ENCODE measurements at regions not wholly inside any gene's neighbourhood (a gene's known extent, or its start where the extent isn't known, plus 50 kb on each side); places are given as distances from the start of the nearest gene placed in this dataset.

GRCh38 chr6:68342286-68342685 is 292.8 kb upstream of the ADGRB3 start:
- no peaks in the 10 kb centered on the region for H3K36me3 ChIP-seq (ENCODE audit: control insufficient read depth in 2 of 2, insufficient read depth in 1 of 2, low read length in 2 of 2)
- TF ChIP-seq ZNF223 (tag by site-specific recombination; IDR thresholded peaks at IDR 0.05) = no peak
- no peak for TF ChIP-seq ZNF837 (tag by site-specific recombination; IDR thresholded peaks at IDR 0.05)
- TF ChIP-seq, protein P1, sequence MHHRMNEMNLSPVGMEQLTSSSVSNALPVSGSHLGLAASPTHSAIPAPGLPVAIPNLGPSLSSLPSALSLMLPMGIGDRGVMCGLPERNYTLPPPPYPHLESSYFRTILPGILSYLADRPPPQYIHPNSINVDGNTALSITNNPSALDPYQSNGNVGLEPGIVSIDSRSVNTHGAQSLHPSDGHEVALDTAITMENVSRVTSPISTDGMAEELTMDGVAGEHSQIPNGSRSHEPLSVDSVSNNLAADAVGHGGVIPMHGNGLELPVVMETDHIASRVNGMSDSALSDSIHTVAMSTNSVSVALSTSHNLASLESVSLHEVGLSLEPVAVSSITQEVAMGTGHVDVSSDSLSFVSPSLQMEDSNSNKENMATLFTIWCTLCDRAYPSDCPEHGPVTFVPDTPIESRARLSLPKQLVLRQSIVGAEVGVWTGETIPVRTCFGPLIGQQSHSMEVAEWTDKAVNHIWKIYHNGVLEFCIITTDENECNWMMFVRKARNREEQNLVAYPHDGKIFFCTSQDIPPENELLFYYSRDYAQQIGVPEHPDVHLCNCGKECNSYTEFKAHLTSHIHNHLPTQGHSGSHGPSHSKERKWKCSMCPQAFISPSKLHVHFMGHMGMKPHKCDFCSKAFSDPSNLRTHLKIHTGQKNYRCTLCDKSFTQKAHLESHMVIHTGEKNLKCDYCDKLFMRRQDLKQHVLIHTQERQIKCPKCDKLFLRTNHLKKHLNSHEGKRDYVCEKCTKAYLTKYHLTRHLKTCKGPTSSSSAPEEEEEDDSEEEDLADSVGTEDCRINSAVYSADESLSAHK (tag by site-specific recombination; IDR thresholded peaks at IDR 0.05) = no peak
- no peak for TF ChIP-seq HOXC10 (CRISPR knock-in tag; IDR thresholded peaks at IDR 0.05)
- TF ChIP-seq, protein P2, sequence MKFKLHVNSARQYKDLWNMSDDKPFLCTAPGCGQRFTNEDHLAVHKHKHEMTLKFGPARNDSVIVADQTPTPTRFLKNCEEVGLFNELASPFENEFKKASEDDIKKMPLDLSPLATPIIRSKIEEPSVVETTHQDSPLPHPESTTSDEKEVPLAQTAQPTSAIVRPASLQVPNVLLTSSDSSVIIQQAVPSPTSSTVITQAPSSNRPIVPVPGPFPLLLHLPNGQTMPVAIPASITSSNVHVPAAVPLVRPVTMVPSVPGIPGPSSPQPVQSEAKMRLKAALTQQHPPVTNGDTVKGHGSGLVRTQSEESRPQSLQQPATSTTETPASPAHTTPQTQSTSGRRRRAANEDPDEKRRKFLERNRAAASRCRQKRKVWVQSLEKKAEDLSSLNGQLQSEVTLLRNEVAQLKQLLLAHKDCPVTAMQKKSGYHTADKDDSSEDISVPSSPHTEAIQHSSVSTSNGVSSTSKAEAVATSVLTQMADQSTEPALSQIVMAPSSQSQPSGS (tag by site-specific recombination; IDR thresholded peaks at IDR 0.05; ENCODE audit: low read depth) = no peak
- H3K4me3 ChIP-seq (ENCODE audit: low read depth, low read length) = no peak overlapping the region
- H3K4me1 ChIP-seq (ENCODE audit: control insufficient read depth, insufficient read depth, low read length) = no peaks in the 10 kb centered on the region
- POLR2A ChIA-PET = no interaction called here
- H3K27ac ChIP-seq (ENCODE audit: extremely low read depth, low read depth, low read length) = no peak overlapping the region
- H3K9me3 ChIP-seq (ENCODE audit: control insufficient read depth, insufficient read depth, low read depth, low read length) = no peaks in the 10 kb centered on the region
- CTCF ChIA-PET = no interaction called here

GRCh38 chr6:68339488-68340131 is 295.5 kb upstream of the ADGRB3 start:
- CTCF ChIA-PET = interaction anchor here (0.6 kb wide), 1 partner anchor 844 kb away, joined by 4 read pairs; no protein-coding TSS in a partner anchor
- POLR2A ChIA-PET = no interaction called here
- no peak for TF ChIP-seq ZNF324 (tag by site-specific recombination; IDR thresholded peaks at IDR 0.05)
- no peak for TF ChIP-seq TSHZ1 (tag by site-specific recombination; IDR thresholded peaks at IDR 0.05; ENCODE audit: borderline replicate concordance)
- TF ChIP-seq ZNF544 (tag by site-specific recombination; IDR thresholded peaks at IDR 0.05) = no peak
- H3K9me3 ChIP-seq (ENCODE audit: control insufficient read depth, insufficient read depth, low read depth, low read length) = no peaks in the 10 kb centered on the region
- no peaks in the 10 kb centered on the region for H3K36me3 ChIP-seq (ENCODE audit: control insufficient read depth in 2 of 2, insufficient read depth in 1 of 2, low read length in 2 of 2)
- no peak overlapping the region for H3K27ac ChIP-seq (ENCODE audit: extremely low read depth, low read depth, low read length)
- H3K4me1 ChIP-seq (ENCODE audit: control insufficient read depth, insufficient read depth, low read length) = no peaks in the 10 kb centered on the region
- H3K4me3 ChIP-seq (ENCODE audit: low read depth, low read length) = no peak overlapping the region

GRCh38 chr6:68333442-68333841 is 301.6 kb upstream of the ADGRB3 start:
- no peak overlapping the region for H3K4me3 ChIP-seq (ENCODE audit: low read depth, low read length)
- H3K4me1 ChIP-seq (ENCODE audit: control insufficient read depth, insufficient read depth, low read length) = no peaks in the 10 kb centered on the region
- CTCF ChIA-PET = interaction anchor here (0.6 kb wide), 1 partner anchor 226 kb away, joined by 3 read pairs; no protein-coding TSS in a partner anchor
- no peak overlapping the region for H3K27ac ChIP-seq (ENCODE audit: extremely low read depth, low read depth, low read length)
- POLR2A ChIA-PET = no interaction called here
- H3K36me3 ChIP-seq (ENCODE audit: control insufficient read depth in 2 of 2, insufficient read depth in 1 of 2, low read length in 2 of 2) = no peaks in the 10 kb centered on the region
- H3K9me3 ChIP-seq (ENCODE audit: control insufficient read depth, insufficient read depth, low read depth, low read length) = no peaks in the 10 kb centered on the region
- TF ChIP-seq PATZ1 (tag by site-specific recombination; IDR thresholded peaks at IDR 0.05) (no peak), AEBP2 (tag by site-specific recombination; IDR thresholded peaks at IDR 0.05; ENCODE audit: borderline replicate concordance) (no peak), ZNF777 (tag by site-specific recombination; IDR thresholded peaks at IDR 0.05; ENCODE audit: borderline replicate concordance) (no peak), ZNF621 (tag by site-specific recombination; IDR thresholded peaks at IDR 0.05) (no peak), INSM2 (tag by site-specific recombination; IDR thresholded peaks at IDR 0.05) (no peak), ZSCAN23 (tag by site-specific recombination; IDR thresholded peaks at IDR 0.05) (no peak), SETDB1 (IDR thresholded peaks at IDR 0.05; ENCODE audit: insufficient read length, low read length) (no peak), ZNF202 (tag by site-specific recombination; IDR thresholded peaks at IDR 0.05; ENCODE audit: borderline replicate concordance) (no peak), WT1 (tag by site-specific recombination; IDR thresholded peaks at IDR 0.05) (no peak)

Measured in HEK293 (cell line).